ENCODE measurements at regions not wholly inside any gene's neighbourhood (a gene's known extent, or its start where the extent isn't known, plus 50 kb on each side); places are given as distances from the start of the nearest gene placed in this dataset.
A peak's percentile ranks its signal among the peaks of the same experiment; 100 is the strongest.

- POLR2A ChIA-PET: interaction anchor here (0.5 kb wide), 1 partner anchor 590 kb away, joined by 3 read pairs; no protein-coding TSS in a partner anchor
- CTCF ChIA-PET: no interaction called here
- no peak for DNase-seq (ENCODE audit: low spot score)
- ATAC-seq: no peak
- Mint-ChIP-seq H3K36me3 (no peaks in the 10 kb centered on the region), H3K4me3 (peak overlapping the region; percentile 4; the same call in 1 of the 2 replicates), H3K9me3 (0 out of 2 replicates have a peak, but pooled peaks cover 3% of the 10 kb centered on the region), H3K27me3 (ENCODE audit: low read depth) (peaks cover 5% of the 10 kb centered on the region), H3K4me1 (peaks cover 33% of the 10 kb centered on the region), H3K27ac (peak overlapping the region; percentile 36; the same call in 1 of the 2 replicates)
- TF ChIP-seq CREB1 (CRISPR knock-in tag; IDR thresholded peaks at IDR 0.05) (no peak), AR (CRISPR knock-in tag; IDR thresholded peaks at IDR 0.05) (no peak), ZBTB21 (CRISPR knock-in tag; IDR thresholded peaks at IDR 0.05; ENCODE audit: borderline replicate concordance) (no peak), ZNF121 (CRISPR knock-in tag; IDR thresholded peaks at IDR 0.05) (peak; percentile 81; the same call in 1 of the 2 replicates)
These were observed 76.3 kb upstream of the CUX1 start for GRCh38 chr7:101740981-101741725.

GRCh38 chr7:101743241-101743994 is 74.0 kb upstream of the CUX1 start:
- H3K9me3 Mint-ChIP-seq: no peaks in the 10 kb centered on the region
- ATAC-seq: peak; percentile 84
- peak; percentile 97 for TF ChIP-seq PRDM15 (CRISPR knock-in tag; IDR thresholded peaks at IDR 0.05)
- TF ChIP-seq ZNF317 (CRISPR knock-in tag; IDR thresholded peaks at IDR 0.05; ENCODE audit: borderline replicate concordance, low read depth): 0 out of 2 replicates have a peak, but pooled peaks have one; percentile 32
- TF ChIP-seq FOXP1 (CRISPR knock-in tag; IDR thresholded peaks at IDR 0.05; ENCODE audit: borderline replicate concordance): peak; percentile 62; the same call in 1 of the 2 replicates
- no peak for TF ChIP-seq OVOL2 (CRISPR knock-in tag; IDR thresholded peaks at IDR 0.05; ENCODE audit: borderline replicate concordance)
- peak; percentile 71 for TF ChIP-seq SP1 (CRISPR knock-in tag; conservative IDR thresholded peaks at IDR 0.05)
- TF ChIP-seq ZNF263 (CRISPR knock-in tag; IDR thresholded peaks at IDR 0.05; ENCODE audit: low read depth): peak; percentile 94
- peak; percentile 35; the same call in 1 of the 2 replicates for TF ChIP-seq NFE2L1 (CRISPR knock-in tag; IDR thresholded peaks at IDR 0.05)
- peak; percentile 77; the same call in 1 of the 2 replicates for TF ChIP-seq HMGXB4 (CRISPR knock-in tag; IDR thresholded peaks at IDR 0.05)
- TF ChIP-seq E2F5 (CRISPR knock-in tag; IDR thresholded peaks at IDR 0.05): 0 out of 2 replicates have a peak, but pooled peaks have one; percentile 36
- peak; percentile 46; the same call in 1 of the 2 replicates for TF ChIP-seq ELF4 (CRISPR knock-in tag; IDR thresholded peaks at IDR 0.05; ENCODE audit: low read depth)
- no peak for TF ChIP-seq SMAD4 (CRISPR knock-in tag; IDR thresholded peaks at IDR 0.05)
- no peak for TF ChIP-seq FOXJ3 (CRISPR knock-in tag; IDR thresholded peaks at IDR 0.05; ENCODE audit: borderline replicate concordance)
- peak; percentile 49; the same call in 1 of the 2 replicates for TF ChIP-seq FOXK1 (CRISPR knock-in tag; IDR thresholded peaks at IDR 0.05)
- peak overlapping the region; percentile 81 for H3K27ac Mint-ChIP-seq
- peaks cover 37% of the 10 kb centered on the region for H3K4me1 Mint-ChIP-seq
- POLR2A ChIA-PET: interaction anchor here (0.6 to 1.7 kb wide), 8 partner anchors 9 to 75 kb away, joined by 3 to 4 read pairs (median 3); no protein-coding TSS in a partner anchor
- H3K36me3 Mint-ChIP-seq: no peaks in the 10 kb centered on the region
- peak overlapping the region; percentile 76 for H3K4me3 Mint-ChIP-seq
- CTCF ChIA-PET: interaction anchor here (0.6 to 2.9 kb wide), 15 partner anchors 9 to 505 kb away, joined by 3 to 17 read pairs (median 6); no protein-coding TSS in a partner anchor
- H3K27me3 Mint-ChIP-seq (ENCODE audit: low read depth): no peaks in the 10 kb centered on the region
- DNase-seq (ENCODE audit: low spot score): peak; percentile 81
